Type B pancreatic cell (in vitro differentiated cells): ENCODE measurements at regions not wholly inside any gene's neighbourhood (a gene's known extent, or its start where the extent isn't known, plus 50 kb on each side); places are given as distances from the start of the nearest gene placed in this dataset.

Experiments used
- DNase-seq: peaks from one replicate; pipeline ENCODE4 v3.0.0; 2021; ENCODE audit warnings: mixed read lengths; ENCODE audit not compliant: unreplicated experiment; ENCODE audit errors: extremely low spot score
- H3K27ac Mint-ChIP-seq: 2 replicates; pipeline ENCODE4 v1.8.0; 2021; ENCODE audit warnings: mild to moderate bottlenecking, mixed read lengths
- H3K27me3 Mint-ChIP-seq: 2 replicates; pipeline ENCODE4 v1.8.0; 2021; ENCODE audit warnings: mixed read lengths
- H3K36me3 Mint-ChIP-seq: 2 replicates; pipeline ENCODE4 v1.8.0; 2021; ENCODE audit warnings: mixed read lengths
- H3K4me1 Mint-ChIP-seq: one replicate; pipeline ENCODE4 v1.8.0; 2021; ENCODE audit warnings: mixed read lengths; ENCODE audit not compliant: unreplicated experiment
- H3K4me3 Mint-ChIP-seq: 2 replicates; pipeline ENCODE4 v1.8.0; 2021; ENCODE audit warnings: mild to moderate bottlenecking, mixed read lengths
- H3K9me3 Mint-ChIP-seq: 2 replicates; pipeline ENCODE4 v1.8.0; 2021; ENCODE audit warnings: mixed read lengths
- CTCF ChIP-seq: fragments of 200-600 bp; sonication (generic); conservative IDR thresholded peaks from 2 replicates; pipeline ENCODE4 v1.5.0; 2021; ENCODE audit warnings: antibody characterized with exemption, mild to moderate bottlenecking

GRCh38 chr3:31182661-31183060, 288.2 kb upstream of the GADL1 start:
- DNase-seq, result no peak
- TF ChIP-seq CTCF, result no peak
- H3K4me3 Mint-ChIP-seq, result no peak overlapping the region
- peaks cover 4% of the 10 kb centered on the region for H3K9me3 Mint-ChIP-seq
- peaks cover 3% of the 10 kb centered on the region for H3K36me3 Mint-ChIP-seq
- H3K27ac Mint-ChIP-seq, result no peak overlapping the region
- peaks cover 21% of the 10 kb centered on the region for H3K4me1 Mint-ChIP-seq
- no peaks in the 10 kb centered on the region for H3K27me3 Mint-ChIP-seq

GRCh38 chr3:31184261-31185061, 290.0 kb upstream of the GADL1 start:
- peaks cover 3% of the 10 kb centered on the region for H3K36me3 Mint-ChIP-seq
- H3K4me3 Mint-ChIP-seq, result no peak overlapping the region
- H3K9me3 Mint-ChIP-seq, result peaks cover 4% of the 10 kb centered on the region
- DNase-seq, result no peak
- peaks cover 29% of the 10 kb centered on the region for H3K4me1 Mint-ChIP-seq
- H3K27ac Mint-ChIP-seq, result no peak overlapping the region
- no peaks in the 10 kb centered on the region for H3K27me3 Mint-ChIP-seq
- no peak for TF ChIP-seq CTCF

- no peak overlapping the region for H3K4me3 Mint-ChIP-seq
- no peak for DNase-seq
- no peak overlapping the region for H3K27ac Mint-ChIP-seq
- no peaks in the 10 kb centered on the region for H3K27me3 Mint-ChIP-seq
- peaks cover 4% of the 10 kb centered on the region for H3K9me3 Mint-ChIP-seq
- no peak for TF ChIP-seq CTCF
- H3K36me3 Mint-ChIP-seq, result peaks cover 3% of the 10 kb centered on the region
- peaks cover 34% of the 10 kb centered on the region for H3K4me1 Mint-ChIP-seq
Observed at GRCh38 chr3:31185062-31185357, 290.5 kb upstream of the GADL1 start.

GRCh38 chr3:31186041-31186440, 291.6 kb upstream of the GADL1 start:
- H3K4me3 Mint-ChIP-seq, result no peak overlapping the region
- TF ChIP-seq CTCF, result no peak
- no peaks in the 10 kb centered on the region for H3K27me3 Mint-ChIP-seq
- no peak overlapping the region for H3K27ac Mint-ChIP-seq
- peaks cover 31% of the 10 kb centered on the region for H3K4me1 Mint-ChIP-seq
- no peak for DNase-seq
- H3K9me3 Mint-ChIP-seq, result no peaks in the 10 kb centered on the region
- H3K36me3 Mint-ChIP-seq, result no peaks in the 10 kb centered on the region

- no peak overlapping the region for H3K4me3 Mint-ChIP-seq
- H3K4me1 Mint-ChIP-seq, result peaks cover 31% of the 10 kb centered on the region
- H3K27me3 Mint-ChIP-seq, result no peaks in the 10 kb centered on the region
- no peaks in the 10 kb centered on the region for H3K9me3 Mint-ChIP-seq
- no peaks in the 10 kb centered on the region for H3K36me3 Mint-ChIP-seq
- no peak for DNase-seq
- TF ChIP-seq CTCF, result no peak
- no peak overlapping the region for H3K27ac Mint-ChIP-seq
Observed at GRCh38 chr3:31187380-31187779, 292.9 kb upstream of the GADL1 start.

GRCh38 chr3:31188112-31188511, 293.7 kb upstream of the GADL1 start:
- H3K27ac Mint-ChIP-seq, result no peak overlapping the region
- no peaks in the 10 kb centered on the region for H3K27me3 Mint-ChIP-seq
- no peak for DNase-seq
- peaks cover 31% of the 10 kb centered on the region for H3K4me1 Mint-ChIP-seq
- no peak for TF ChIP-seq CTCF
- H3K9me3 Mint-ChIP-seq, result peaks cover 2% of the 10 kb centered on the region
- H3K36me3 Mint-ChIP-seq, result no peaks in the 10 kb centered on the region
- no peak overlapping the region for H3K4me3 Mint-ChIP-seq
